GM23338 (cell line): ENCODE measurements at regions not wholly inside any gene's neighbourhood (a gene's known extent, or its start where the extent isn't known, plus 50 kb on each side); places are given as distances from the start of the nearest gene placed in this dataset.

Source experiments
- ATAC-seq: fragments of 200-7000 bp; cut with Tn5 transposase; 3 replicates; pipeline ENCODE4 v1.9.1; 2020
- DNase-seq: peaks from one replicate; pipeline ENCODE4 v3.0.0-alpha.2; 2015; ENCODE audit warnings: low spot score
- H2AFZ ChIP-seq: fragments of 200-600 bp; sonication (generic); 2 replicates; pipeline ENCODE4 v1.8.0; 2016; ENCODE audit warnings: antibody characterized with exemption, mild to moderate bottlenecking, moderate library complexity
- H3F3A ChIP-seq: fragments of 200-600 bp; sonication (generic); replicated peaks from 2 replicates; pipeline ENCODE4 v1.8.0; 2017; ENCODE audit warnings: antibody characterized with exemption, mixed run types, low read depth
- H3K27ac ChIP-seq: fragments of 200-600 bp; sonication (generic); 2 replicates; pipeline ENCODE4 v1.6.1; 2016; ENCODE audit warnings: low read depth
- H3K27me3 ChIP-seq: fragments of 200-600 bp; sonication (generic); 2 replicates; pipeline ENCODE4 v1.8.0; 2016; ENCODE audit warnings: mild to moderate bottlenecking, mixed run types, moderate library complexity; ENCODE audit not compliant: insufficient read depth
- H3K36me3 ChIP-seq: fragments of 200-600 bp; sonication (generic); 2 replicates; pipeline ENCODE4 v1.8.0; 2016; ENCODE audit warnings: mild to moderate bottlenecking; ENCODE audit not compliant: insufficient read depth
- H3K4me1 ChIP-seq: fragments of 200-600 bp; sonication (generic); 2 replicates; pipeline ENCODE4 v1.8.0; 2016; ENCODE audit warnings: mild to moderate bottlenecking, moderate library complexity; ENCODE audit not compliant: insufficient read depth
- H3K4me2 ChIP-seq: fragments of 200-600 bp; sonication (generic); 2 replicates; pipeline ENCODE4 v1.7.1; 2017; ENCODE audit warnings: mixed run types
- H3K4me3 ChIP-seq: fragments of 200-600 bp; sonication (generic); 2 replicates; pipeline ENCODE4 v1.6.1; 2016; ENCODE audit warnings: mixed run types
- H3K79me2 ChIP-seq: fragments of 200-600 bp; sonication (generic); replicated peaks from 2 replicates; pipeline ENCODE4 v1.8.0; 2017; ENCODE audit warnings: mild to moderate bottlenecking; ENCODE audit not compliant: insufficient read depth
- H3K9me2 ChIP-seq: fragments of 200-600 bp; sonication (generic); 2 replicates; pipeline ENCODE4 v1.8.0; 2017; ENCODE audit not compliant: insufficient read depth
- H4K20me1 ChIP-seq: fragments of 200-600 bp; sonication (generic); replicated peaks from 2 replicates; pipeline ENCODE4 v1.8.0; 2017; ENCODE audit warnings: mild to moderate bottlenecking; ENCODE audit not compliant: insufficient read depth
- H3K27ac Mint-ChIP-seq: 2 replicates; pipeline ENCODE4 v1.8.0; 2020; ENCODE audit warnings: inconsistent platforms, mild to moderate bottlenecking, moderate library complexity, mixed read lengths
- H3K27me3 Mint-ChIP-seq: 3 replicates; pipeline ENCODE4 v1.8.0; 2022; ENCODE audit warnings: low read depth, mild to moderate bottlenecking, moderate library complexity, mixed read lengths, inconsistent platforms; ENCODE audit not compliant: insufficient read depth, poor library complexity
- H3K36me3 Mint-ChIP-seq: 3 replicates; pipeline ENCODE4 v1.8.0; 2021; ENCODE audit warnings: low read depth, mild to moderate bottlenecking, inconsistent platforms, moderate library complexity, mixed read lengths
- H3K4me1 Mint-ChIP-seq: 3 replicates; pipeline ENCODE4 v1.8.0; 2020; ENCODE audit warnings: mild to moderate bottlenecking, inconsistent platforms, mixed read lengths
- H3K4me3 Mint-ChIP-seq: 3 replicates; pipeline ENCODE4 v1.8.0; 2021; ENCODE audit warnings: moderate library complexity, mild to moderate bottlenecking, inconsistent platforms, mixed read lengths
- H3K9me3 Mint-ChIP-seq: 3 replicates; pipeline ENCODE4 v1.8.0; 2020; ENCODE audit warnings: moderate library complexity, mild to moderate bottlenecking, inconsistent platforms, mixed read lengths
- CREB1 ChIP-seq: fragments of 250-450 bp; sonication (Bioruptor Pico); IDR thresholded peaks from 2 replicates; pipeline ENCODE4 v1.5.0; 2020; ENCODE audit warnings: low read depth, mild to moderate bottlenecking, moderate library complexity
- EZH2 ChIP-seq: fragments of 200-600 bp; sonication (generic); IDR thresholded peaks from one replicate; pipeline ENCODE4 v1.8.0; 2017; ENCODE audit warnings: antibody characterized with exemption, mild to moderate bottlenecking, low read depth; ENCODE audit not compliant: unreplicated experiment
- EZH2phosphoT487 ChIP-seq: fragments of 200-600 bp; sonication (generic); IDR thresholded peaks from one replicate; pipeline ENCODE4 v1.8.1; 2018; ENCODE audit warnings: antibody characterized with exemption; ENCODE audit not compliant: unreplicated experiment
- JUNB ChIP-seq: IDR thresholded peaks from one replicate; pipeline ENCODE4 v1.6.1; 2016; ENCODE audit warnings: antibody characterized with exemption; ENCODE audit not compliant: unreplicated experiment
- NANOG ChIP-seq: IDR thresholded peaks from 2 replicates; pipeline ENCODE4 v1.6.1; 2016; ENCODE audit warnings: antibody characterized with exemption, borderline replicate concordance
- POLR2AphosphoS5 ChIP-seq: IDR thresholded peaks from 2 replicates; pipeline ENCODE4 v1.6.1; 2016; ENCODE audit warnings: antibody characterized with exemption, low read depth
- STAT1 ChIP-seq: IDR thresholded peaks from one replicate; pipeline ENCODE4 v1.6.1; 2016; ENCODE audit warnings: antibody characterized with exemption; ENCODE audit not compliant: unreplicated experiment
- ZNF114 ChIP-seq: fragments of 250-450 bp; sonication (Bioruptor Pico); IDR thresholded peaks from 2 replicates; pipeline ENCODE4 v1.5.0; 2020; ENCODE audit warnings: mild to moderate bottlenecking, moderate library complexity
- ZNF331 ChIP-seq: fragments of 250-450 bp; sonication (Bioruptor Pico); IDR thresholded peaks from 2 replicates; pipeline ENCODE4 v1.5.0; 2020; ENCODE audit warnings: low read depth, mild to moderate bottlenecking, moderate library complexity
- TF ChIP-seq, protein P1 (sequence below): IDR thresholded peaks from 2 replicates; pipeline ENCODE4 v1.6.1; 2016; ENCODE audit warnings: antibody characterized with exemption
- TF ChIP-seq, protein P2 (sequence below), 2 experiments: fragments of 200-600 bp in 1 of 2; sonication (generic) in 1 of 2; conservative IDR thresholded peaks; 2 replicates each; pipeline versions ENCODE4 v1.5.1 to v1.6.1; 2016 to 2017; ENCODE audit warnings: antibody characterized with exemption in 2 of 2, low read depth in 2 of 2, mild to moderate bottlenecking in 2 of 2, moderate library complexity in 1 of 2
- TF ChIP-seq, protein P3 (sequence below): IDR thresholded peaks from one replicate; pipeline ENCODE4 v1.6.1; 2018; ENCODE audit warnings: antibody characterized with exemption; ENCODE audit not compliant: unreplicated experiment
- TF ChIP-seq, protein P4 (sequence below): fragments of 250-450 bp; sonication (Bioruptor Pico); IDR thresholded peaks from 2 replicates; pipeline ENCODE4 v1.5.0; 2020; ENCODE audit warnings: mild to moderate bottlenecking, moderate library complexity

DNA sequence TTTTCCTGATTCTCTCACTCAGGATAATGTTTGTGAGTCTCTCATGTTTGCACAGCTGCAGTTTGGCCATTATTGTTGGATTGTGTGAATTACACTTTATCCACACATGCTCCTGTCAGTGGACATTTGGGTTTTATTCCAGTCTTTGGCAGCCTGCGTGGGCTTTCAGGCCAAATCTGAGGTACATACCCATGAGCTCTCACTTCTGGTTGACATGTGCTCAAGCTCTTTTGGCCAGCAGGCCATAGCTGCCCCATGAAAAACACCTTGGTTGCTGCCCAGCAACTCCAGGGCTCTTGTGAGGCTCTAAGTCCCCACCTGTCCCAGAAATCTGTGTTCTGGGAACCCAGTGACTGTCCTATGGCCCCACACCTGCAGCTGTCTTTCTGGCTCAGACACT lies 124.5 kb upstream of the GALNT2 start:
- Histone ChIP-seq H3K4me1 (no peaks in the 10 kb centered on the region), H3K4me3 (no peak overlapping the region), H3K4me2 (no peak overlapping the region), H3K9me2 (no peaks in the 10 kb centered on the region), H3K27me3 (no peaks in the 10 kb centered on the region), H4K20me1 (no peaks in the 10 kb centered on the region), H3F3A (no peaks in the 10 kb centered on the region), H3K36me3 (no peaks in the 10 kb centered on the region), H3K79me2 (no peaks in the 10 kb centered on the region), H2AFZ (no peak overlapping the region), H3K27ac (no peak overlapping the region)
- no peak for TF ChIP-seq ZNF114 (CRISPR knock-in tag)
- no peak for TF ChIP-seq CREB1 (CRISPR knock-in tag)
- TF ChIP-seq POLR2AphosphoS5: no peak
- TF ChIP-seq, protein P1, sequence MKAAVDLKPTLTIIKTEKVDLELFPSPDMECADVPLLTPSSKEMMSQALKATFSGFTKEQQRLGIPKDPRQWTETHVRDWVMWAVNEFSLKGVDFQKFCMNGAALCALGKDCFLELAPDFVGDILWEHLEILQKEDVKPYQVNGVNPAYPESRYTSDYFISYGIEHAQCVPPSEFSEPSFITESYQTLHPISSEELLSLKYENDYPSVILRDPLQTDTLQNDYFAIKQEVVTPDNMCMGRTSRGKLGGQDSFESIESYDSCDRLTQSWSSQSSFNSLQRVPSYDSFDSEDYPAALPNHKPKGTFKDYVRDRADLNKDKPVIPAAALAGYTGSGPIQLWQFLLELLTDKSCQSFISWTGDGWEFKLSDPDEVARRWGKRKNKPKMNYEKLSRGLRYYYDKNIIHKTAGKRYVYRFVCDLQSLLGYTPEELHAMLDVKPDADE: no peak
- TF ChIP-seq JUNB: no peak
- TF ChIP-seq, protein P2, sequence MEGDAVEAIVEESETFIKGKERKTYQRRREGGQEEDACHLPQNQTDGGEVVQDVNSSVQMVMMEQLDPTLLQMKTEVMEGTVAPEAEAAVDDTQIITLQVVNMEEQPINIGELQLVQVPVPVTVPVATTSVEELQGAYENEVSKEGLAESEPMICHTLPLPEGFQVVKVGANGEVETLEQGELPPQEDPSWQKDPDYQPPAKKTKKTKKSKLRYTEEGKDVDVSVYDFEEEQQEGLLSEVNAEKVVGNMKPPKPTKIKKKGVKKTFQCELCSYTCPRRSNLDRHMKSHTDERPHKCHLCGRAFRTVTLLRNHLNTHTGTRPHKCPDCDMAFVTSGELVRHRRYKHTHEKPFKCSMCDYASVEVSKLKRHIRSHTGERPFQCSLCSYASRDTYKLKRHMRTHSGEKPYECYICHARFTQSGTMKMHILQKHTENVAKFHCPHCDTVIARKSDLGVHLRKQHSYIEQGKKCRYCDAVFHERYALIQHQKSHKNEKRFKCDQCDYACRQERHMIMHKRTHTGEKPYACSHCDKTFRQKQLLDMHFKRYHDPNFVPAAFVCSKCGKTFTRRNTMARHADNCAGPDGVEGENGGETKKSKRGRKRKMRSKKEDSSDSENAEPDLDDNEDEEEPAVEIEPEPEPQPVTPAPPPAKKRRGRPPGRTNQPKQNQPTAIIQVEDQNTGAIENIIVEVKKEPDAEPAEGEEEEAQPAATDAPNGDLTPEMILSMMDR (conservative IDR thresholded peaks at IDR 0.05; ENCODE audit: low read depth in 2 of 2): no peak
- no peak for TF ChIP-seq EZH2
- TF ChIP-seq NANOG: no peak
- TF ChIP-seq ZNF331 (CRISPR knock-in tag): no peak
- no peak for TF ChIP-seq STAT1
- TF ChIP-seq EZH2phosphoT487: no peak
- TF ChIP-seq, protein P3, sequence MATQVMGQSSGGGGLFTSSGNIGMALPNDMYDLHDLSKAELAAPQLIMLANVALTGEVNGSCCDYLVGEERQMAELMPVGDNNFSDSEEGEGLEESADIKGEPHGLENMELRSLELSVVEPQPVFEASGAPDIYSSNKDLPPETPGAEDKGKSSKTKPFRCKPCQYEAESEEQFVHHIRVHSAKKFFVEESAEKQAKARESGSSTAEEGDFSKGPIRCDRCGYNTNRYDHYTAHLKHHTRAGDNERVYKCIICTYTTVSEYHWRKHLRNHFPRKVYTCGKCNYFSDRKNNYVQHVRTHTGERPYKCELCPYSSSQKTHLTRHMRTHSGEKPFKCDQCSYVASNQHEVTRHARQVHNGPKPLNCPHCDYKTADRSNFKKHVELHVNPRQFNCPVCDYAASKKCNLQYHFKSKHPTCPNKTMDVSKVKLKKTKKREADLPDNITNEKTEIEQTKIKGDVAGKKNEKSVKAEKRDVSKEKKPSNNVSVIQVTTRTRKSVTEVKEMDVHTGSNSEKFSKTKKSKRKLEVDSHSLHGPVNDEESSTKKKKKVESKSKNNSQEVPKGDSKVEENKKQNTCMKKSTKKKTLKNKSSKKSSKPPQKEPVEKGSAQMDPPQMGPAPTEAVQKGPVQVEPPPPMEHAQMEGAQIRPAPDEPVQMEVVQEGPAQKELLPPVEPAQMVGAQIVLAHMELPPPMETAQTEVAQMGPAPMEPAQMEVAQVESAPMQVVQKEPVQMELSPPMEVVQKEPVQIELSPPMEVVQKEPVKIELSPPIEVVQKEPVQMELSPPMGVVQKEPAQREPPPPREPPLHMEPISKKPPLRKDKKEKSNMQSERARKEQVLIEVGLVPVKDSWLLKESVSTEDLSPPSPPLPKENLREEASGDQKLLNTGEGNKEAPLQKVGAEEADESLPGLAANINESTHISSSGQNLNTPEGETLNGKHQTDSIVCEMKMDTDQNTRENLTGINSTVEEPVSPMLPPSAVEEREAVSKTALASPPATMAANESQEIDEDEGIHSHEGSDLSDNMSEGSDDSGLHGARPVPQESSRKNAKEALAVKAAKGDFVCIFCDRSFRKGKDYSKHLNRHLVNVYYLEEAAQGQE: no peak
- TF ChIP-seq, protein P4, sequence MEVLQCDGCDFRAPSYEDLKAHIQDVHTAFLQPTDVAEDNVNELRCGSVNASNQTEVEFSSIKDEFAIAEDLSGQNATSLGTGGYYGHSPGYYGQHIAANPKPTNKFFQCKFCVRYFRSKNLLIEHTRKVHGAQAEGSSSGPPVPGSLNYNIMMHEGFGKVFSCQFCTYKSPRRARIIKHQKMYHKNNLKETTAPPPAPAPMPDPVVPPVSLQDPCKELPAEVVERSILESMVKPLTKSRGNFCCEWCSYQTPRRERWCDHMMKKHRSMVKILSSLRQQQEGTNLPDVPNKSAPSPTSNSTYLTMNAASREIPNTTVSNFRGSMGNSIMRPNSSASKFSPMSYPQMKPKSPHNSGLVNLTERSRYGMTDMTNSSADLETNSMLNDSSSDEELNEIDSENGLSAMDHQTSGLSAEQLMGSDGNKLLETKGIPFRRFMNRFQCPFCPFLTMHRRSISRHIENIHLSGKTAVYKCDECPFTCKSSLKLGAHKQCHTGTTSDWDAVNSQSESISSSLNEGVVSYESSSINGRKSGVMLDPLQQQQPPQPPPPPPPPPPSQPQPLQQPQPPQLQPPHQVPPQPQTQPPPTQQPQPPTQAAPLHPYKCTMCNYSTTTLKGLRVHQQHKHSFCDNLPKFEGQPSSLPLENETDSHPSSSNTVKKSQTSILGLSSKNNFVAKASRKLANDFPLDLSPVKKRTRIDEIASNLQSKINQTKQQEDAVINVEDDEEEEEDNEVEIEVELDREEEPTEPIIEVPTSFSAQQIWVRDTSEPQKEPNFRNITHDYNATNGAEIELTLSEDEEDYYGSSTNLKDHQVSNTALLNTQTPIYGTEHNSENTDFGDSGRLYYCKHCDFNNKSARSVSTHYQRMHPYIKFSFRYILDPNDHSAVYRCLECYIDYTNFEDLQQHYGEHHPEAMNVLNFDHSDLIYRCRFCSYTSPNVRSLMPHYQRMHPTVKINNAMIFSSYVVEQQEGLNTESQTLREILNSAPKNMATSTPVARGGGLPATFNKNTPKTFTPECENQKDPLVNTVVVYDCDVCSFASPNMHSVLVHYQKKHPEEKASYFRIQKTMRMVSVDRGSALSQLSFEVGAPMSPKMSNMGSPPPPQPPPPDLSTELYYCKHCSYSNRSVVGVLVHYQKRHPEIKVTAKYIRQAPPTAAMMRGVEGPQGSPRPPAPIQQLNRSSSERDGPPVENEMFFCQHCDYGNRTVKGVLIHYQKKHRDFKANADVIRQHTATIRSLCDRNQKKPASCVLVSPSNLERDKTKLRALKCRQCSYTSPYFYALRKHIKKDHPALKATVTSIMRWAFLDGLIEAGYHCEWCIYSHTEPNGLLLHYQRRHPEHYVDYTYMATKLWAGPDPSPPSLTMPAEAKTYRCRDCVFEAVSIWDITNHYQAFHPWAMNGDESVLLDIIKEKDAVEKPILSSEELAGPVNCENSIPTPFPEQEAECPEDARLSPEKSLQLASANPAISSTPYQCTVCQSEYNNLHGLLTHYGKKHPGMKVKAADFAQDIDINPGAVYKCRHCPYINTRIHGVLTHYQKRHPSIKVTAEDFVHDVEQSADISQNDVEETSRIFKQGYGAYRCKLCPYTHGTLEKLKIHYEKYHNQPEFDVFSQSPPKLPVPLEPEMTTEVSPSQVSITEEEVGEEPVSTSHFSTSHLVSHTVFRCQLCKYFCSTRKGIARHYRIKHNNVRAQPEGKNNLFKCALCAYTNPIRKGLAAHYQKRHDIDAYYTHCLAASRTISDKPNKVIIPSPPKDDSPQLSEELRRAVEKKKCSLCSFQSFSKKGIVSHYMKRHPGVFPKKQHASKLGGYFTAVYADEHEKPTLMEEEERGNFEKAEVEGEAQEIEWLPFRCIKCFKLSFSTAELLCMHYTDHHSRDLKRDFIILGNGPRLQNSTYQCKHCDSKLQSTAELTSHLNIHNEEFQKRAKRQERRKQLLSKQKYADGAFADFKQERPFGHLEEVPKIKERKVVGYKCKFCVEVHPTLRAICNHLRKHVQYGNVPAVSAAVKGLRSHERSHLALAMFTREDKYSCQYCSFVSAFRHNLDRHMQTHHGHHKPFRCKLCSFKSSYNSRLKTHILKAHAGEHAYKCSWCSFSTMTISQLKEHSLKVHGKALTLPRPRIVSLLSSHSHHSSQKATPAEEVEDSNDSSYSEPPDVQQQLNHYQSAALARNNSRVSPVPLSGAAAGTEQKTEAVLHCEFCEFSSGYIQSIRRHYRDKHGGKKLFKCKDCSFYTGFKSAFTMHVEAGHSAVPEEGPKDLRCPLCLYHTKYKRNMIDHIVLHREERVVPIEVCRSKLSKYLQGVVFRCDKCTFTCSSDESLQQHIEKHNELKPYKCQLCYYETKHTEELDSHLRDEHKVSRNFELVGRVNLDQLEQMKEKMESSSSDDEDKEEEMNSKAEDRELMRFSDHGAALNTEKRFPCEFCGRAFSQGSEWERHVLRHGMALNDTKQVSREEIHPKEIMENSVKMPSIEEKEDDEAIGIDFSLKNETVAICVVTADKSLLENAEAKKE (CRISPR knock-in tag): no peak
- Mint-ChIP-seq H3K27me3 (peaks cover 3% of the 10 kb centered on the region), H3K36me3 (no peaks in the 10 kb centered on the region), H3K27ac (no peak overlapping the region), H3K4me1 (peaks cover 7% of the 10 kb centered on the region), H3K4me3 (no peak overlapping the region), H3K9me3 (no peaks in the 10 kb centered on the region; the same call in 2 of the 3 replicates)
- ATAC-seq (no peak), DNase-seq (no peak)
